OCI-M2 (cell line): ENCODE measurements at regions not wholly inside any gene's neighbourhood (a gene's known extent, or its start where the extent isn't known, plus 50 kb on each side); places are given as distances from the start of the nearest gene placed in this dataset.

Source experiments
- DNase-seq: peaks from one replicate; lab custom pipeline; 2025; ENCODE audit not compliant: unreplicated experiment; lab: John Stamatoyannopoulos, UW

DNA sequence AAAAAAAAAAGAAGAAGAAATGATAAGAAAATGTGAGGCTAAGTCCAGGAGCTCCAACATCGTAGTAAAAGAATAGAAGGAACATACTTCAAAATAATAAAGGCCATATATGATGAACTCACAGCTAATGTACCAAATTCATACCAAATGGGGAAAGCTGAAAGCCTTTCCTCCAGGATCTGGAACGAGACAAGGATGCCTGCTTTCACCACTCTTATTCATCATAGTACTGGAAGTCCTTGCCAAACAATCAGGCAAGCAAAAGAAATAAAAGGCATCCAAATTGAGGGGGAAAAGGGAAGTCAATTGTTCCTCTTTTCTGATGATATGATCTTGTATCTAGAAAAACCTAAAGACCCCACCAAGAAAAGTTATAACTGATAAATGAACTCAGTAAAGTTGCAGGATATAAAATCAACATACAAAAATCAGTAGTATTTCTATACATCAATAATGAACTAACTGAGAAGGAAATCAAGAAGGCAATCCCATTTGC is 170.6 kb downstream of the METTL4 start:
- no peak for DNase-seq

DNA sequence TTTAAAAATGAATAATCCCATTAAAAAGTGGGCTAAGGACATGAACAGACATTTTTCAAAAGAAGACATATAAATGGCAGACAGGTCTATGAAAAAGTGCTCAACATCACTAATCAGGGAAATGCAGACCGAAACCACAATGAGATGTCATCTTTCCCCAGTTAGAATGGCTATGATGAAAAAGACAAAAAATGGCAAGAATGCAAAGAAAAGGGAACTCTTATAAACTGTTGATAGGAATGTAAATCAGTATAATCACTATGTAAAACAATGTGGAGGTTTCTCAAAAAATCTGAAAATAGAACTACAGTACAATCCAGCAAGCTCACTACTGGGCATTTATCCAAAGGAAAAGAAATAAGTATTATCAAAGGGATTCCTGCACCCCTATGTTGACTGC is 169.2 kb downstream of the METTL4 start:
- no peak for DNase-seq

DNA sequence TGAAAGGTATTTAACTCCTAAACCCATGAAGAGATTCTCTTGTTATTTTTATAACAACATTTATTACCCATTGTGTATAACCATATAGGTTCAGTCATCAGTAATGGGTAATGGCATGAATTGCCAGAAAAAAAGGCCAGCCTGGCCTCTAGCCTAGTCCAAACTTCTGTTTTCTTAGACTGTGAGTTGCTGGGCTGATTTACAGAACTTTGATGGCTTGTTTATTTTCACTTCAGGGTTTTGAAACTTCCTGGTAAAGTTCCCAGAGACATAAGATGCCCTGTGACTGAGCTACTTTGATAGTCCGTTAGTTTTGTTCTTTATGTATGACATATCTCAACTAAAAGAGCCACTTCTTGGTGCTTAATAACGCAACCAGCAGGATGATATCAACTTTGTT is 164.8 kb downstream of the METTL4 start:
- DNase-seq = no peak

DNA sequence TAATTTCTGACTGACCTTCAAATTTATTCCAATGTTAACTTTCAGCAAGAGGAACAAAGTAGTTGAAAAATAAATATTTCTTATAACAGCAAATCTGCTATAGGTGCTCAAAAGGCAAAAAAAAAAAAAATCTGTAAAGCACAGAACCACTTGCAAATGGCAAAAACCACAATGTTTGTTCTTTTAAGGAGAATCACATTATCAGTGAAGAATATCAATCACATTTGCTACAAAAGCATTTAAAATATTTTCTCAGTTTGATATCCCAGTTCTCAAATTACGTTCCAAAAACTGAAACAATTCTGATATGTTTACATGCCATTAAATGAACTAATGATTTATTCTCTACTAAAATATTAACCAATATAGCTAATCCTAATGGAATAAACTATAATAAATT is 163.3 kb downstream of the METTL4 start:
- no peak for DNase-seq

DNA sequence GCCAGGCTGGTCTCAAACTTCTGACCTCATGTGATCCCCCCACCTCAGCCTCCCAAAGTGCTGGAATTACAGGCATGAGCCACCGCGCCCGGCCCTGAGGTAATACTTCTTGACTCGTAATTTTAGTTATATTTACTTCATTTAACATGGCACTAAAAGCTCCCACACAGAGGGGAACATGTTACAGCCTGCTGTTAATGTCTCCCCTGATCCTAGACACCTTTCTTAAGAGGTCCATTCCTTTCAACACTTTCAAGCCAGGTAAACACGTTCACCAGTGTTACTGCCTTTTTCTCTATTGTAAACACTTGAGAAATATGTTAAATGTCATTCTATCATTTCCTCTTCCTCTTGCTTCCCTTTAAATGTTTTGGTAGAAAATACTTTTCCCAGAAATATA is 161.4 kb downstream of the METTL4 start:
- no peak for DNase-seq

DNA sequence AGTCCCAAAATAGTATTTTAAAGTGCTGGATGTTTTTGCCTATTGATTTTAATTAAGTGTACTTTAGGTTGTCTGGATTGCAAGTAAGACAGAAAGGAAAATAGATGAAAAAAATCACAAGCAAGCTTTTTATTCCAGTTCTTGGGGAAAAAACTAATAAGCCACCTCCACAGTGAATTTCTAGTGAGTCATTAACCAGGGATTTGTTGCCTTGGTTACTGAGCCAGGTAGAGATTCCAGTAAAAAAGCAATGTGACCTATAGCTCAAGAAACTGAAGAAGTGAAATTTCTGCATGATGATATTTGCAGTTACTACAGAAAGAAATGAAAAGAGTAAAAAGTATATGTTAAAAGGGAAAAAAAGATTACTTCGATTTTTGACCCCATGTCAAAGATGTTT is 160.6 kb downstream of the METTL4 start:
- no peak for DNase-seq

DNA sequence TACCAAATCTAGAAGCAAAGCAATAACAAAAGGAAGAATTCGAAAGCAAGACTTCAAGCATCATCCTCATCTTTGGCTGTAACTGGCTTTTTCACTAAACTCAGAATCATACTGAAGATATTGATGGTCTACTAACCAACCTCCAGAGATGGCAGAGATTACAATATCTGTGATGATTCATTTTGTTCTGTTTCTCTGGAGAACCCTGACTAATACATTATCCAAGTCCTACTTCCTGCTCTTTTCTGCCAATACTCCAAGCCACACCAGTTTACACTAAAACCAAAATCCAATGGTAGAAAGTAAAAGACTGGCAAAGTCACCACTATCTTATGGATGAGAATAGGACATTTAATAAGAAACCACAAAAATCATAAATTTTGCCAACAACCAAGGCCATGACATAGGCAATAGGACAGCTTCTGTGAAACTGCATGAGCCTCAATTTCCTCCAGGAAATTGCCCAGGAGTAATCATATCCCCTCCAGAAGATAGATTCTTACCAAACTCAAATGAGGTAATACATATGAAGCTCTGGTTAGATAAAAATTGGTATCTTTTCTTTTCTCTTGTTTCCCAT is 159.8 kb downstream of the METTL4 start:
- no peak for DNase-seq

DNA sequence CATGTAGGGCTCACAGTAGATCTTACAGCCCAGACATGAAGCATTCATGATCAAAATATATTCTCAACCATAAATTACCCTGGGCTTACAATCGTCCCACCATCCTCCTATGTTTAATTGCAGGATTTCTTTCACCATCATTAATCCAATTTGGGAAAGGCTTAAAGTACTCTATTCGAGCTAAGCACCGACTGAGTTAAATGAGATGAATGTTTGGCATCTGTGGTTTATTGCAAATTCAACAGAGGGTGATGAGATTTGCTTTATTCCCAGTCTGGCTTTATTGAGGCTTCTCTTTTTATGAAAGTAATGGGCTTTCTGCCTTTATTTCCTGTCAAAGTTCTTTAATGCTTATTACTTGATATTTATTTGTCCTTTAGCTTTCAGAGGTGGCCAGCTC is 159.0 kb downstream of the METTL4 start:
- DNase-seq = no peak

DNA sequence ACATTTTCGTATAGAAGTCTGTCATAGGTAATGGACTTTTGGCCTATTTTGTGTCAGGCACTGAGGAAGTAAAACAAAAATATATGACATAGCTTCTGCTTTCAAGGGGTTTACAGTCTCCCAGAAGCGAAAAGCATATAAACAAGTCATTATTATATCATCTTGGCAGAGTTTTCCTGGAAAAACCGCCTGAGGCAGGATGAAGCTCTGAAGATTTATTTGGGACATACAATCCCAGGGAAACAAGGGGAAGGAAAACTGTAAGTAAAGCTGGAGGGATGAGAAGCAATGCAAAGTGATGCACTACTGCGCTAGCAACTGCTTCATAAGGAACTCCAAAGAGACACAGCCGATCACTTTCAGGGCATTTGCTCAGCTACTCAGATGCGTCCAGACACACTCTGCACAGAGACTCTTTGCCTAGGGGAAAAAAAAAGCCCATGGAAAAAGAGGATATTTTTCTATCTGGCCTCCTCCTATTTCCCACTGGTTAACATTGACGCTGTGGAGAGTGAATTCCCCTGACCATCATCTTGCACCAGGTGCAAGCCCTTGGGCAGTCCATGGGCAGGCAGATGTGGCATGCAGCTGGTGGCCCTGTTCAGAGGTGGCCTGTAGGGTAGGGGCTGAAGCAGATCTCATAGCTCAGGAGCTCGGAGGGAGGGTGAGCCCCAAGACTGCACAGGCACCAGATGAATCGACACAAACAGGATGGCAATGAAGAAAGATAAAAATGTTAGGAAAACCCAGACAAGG is 158.1 kb downstream of the METTL4 start:
- no peak for DNase-seq

DNA sequence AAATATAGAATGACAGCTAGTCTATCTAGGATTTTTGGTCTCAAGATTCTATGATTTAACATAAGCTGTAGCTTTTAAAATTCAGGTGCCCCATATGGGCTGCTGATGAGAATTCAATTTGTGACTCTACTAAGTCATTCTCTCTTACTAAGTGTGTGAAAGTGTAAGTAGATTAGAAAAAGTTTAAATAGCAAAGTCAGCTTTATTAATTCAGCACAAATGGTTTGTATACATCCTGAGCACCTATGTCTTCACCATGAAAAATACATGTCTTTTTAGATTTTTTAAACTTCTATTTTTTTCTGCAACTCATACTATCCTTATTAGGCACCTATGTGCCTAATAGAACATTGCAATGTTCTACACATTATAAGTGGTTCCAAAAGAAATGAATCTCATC is 157.1 kb downstream of the METTL4 start:
- DNase-seq = no peak

DNA sequence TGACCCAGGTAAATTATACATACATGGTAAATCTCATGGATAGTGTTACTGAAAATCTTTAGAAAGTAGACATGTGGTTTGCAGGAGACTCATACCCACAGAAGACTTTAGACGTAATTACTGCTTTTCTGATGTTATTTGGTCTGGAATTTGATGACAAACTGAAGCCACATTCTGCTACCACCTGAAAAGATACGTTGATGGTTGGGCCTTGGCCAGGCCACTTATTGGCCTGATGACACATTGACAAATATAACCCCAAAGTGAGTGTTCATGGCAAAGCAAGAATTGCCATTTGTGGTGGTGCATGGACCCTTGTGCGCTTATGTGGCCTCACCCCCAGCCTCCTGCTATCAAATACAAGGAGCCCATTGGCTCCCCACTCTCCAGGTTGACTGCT is 155.6 kb downstream of the METTL4 start:
- no peak for DNase-seq

DNA sequence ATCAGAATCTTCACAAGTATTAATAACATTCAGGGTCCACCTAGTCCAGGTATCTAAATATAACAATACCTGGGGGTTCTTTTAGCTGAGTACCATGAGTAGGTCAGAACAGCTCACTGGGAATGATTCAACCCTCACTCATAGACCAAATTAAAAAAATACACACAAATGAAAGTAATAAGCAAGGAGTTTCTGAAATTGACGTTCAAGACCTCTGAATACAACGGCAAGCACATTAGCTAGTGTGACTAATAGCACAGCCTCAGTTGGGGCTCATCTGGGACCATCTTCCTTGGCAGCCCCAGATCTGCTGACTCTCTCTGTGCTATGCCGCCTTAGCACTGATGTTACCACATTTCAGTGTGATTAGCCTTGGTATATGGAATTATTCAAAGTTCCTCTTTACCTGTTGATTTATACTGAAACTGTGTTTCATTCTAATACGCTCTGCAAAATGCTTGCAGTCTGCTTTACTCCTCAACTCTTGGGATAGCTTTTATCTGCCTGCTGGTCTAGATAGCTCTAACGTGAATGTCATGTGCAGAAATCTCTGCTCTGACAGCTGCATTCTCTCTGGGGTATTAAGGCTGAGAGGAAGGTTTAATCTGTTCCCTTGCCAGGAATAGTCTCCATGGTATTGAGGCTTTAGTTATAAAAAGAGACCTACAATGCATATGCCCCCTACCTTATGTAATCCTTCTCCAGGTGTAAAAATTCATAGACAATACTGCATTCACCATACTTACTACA is 153.3 kb downstream of the METTL4 start:
- DNase-seq = no peak

DNA sequence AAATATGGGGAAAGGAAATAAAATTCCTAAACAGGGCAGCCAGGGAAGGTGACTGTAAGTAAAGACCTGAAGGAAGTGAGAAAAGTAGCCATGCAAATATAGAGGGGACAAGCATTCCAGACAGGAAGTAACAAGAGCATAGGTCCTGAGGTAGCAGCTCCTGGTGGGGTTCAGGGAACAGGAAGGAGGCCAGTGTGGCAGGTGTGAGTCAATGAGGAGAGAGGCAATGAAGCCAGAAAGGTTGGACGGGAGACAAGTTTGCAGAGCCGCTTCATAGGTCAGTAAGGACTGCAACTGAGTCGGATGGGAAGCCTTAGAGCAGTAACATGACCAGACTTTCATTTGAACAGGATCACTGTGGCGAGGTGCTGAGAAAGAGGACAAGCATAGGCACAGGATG is 150.9 kb downstream of the METTL4 start:
- DNase-seq = no peak

DNA sequence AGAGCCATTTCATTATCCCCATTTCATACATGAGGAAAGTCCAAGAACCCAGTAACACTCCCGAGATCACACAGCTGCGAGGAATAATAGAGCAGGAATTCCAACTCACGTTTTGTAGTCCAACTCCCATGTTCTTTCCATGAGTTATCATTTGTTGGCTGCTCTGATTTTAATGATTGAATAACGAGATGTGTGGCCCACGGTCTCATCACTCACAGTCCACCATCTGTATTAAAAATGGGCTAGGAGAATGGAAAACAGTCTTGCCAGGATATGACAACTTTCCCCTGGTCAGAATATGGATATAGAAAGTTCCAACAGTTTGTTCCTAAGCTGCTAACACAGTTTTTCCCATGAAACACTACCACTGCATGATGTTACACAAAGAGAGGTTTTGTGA is 147.5 kb downstream of the METTL4 start:
- DNase-seq = no peak

DNA sequence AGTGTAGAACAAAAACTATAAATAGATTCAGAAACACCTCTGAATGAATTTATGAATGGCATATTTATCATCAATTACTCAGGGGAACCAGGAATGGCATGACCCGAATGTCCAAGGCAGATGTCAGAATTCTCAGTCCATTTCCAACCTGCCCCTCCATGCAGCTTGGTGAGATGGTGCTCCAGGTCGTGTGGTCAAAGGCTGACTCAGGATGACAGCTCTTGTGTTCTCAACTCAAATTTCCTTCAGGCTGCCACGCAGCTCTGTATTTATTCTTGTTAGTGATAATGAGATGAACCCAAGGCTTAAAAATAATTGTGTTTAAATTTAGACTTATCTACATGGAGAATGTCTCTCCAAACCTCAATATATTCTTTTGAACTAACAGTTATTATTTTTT is 146.9 kb downstream of the METTL4 start:
- no peak for DNase-seq

DNA sequence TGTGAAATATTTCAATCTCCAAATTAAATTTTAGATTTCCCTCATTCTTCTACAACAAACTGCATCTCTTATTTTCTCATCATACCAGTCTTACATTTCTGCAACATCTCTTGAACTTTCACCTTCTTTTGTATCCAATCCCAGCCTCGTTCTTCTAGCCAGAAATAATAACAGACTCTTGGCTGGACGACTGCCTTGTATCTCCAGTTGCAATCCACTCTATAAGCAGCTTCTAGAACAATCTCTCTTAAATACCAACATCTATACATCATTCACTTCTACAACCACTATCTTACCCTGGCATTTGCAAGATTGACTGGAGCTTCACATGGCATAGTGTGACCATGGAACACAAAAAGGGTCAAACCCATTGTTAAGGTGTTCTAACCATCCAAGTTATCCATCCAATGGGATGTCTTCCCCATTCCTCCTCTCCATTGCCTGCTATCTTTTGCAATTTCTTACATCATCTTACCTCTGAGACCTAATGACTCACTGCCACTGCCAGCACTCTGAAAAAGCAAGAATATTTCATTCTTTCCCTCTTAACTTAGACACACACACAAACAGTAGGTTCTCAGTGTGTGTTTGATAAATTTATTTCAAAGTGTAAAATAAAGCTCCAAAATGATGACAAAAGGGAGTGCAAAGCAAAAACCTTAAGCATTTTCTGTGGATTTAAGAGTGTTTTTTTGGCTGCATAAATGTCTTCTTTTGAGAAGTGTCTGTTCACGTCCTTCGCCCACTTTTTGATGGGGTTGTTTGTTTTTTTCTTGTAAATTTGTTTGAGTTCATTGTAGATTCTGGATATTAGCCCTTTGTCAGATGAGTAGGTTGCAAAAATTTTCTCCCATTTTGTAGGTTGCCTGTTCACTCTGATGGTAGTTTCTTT is 145.6 kb downstream of the METTL4 start:
- DNase-seq = no peak

DNA sequence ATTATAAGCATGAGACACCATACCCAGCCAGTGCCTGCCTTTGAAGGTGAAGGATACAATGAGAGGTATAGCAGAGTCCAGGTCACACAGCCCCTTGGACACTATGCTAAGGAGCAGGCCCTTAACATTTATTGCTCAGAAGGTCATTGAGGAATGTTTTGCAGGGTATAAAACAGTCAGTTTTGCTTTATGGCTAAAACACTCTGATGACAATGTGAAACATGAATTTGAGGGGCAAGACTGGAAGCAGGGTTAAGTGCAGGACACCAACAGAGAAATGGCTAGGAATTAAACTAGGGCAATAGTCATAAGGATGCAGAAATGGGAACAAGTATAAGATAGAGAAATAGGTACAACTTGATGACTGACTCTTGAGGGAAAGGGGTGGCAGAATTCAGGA is 141.1 kb downstream of the METTL4 start:
- no peak for DNase-seq

DNA sequence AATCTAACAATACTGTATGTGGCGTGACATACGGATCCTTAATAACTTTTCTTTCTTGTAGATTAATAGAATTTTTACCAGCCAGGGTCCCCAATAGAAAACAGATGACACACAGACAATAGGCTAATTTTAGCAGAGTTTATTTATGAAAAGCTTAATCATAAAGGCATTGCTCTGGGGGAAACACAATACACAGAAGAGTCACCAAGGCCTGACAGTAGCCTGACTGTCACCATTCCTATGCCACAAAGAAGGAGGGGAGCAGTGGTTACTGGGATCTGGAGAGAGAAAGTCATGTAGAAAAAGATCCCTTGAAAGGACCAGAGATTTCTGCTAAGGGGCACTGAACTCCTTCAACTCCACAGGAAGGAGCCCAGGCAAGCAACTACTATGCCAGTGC is 139.5 kb downstream of the METTL4 start:
- no peak for DNase-seq

DNA sequence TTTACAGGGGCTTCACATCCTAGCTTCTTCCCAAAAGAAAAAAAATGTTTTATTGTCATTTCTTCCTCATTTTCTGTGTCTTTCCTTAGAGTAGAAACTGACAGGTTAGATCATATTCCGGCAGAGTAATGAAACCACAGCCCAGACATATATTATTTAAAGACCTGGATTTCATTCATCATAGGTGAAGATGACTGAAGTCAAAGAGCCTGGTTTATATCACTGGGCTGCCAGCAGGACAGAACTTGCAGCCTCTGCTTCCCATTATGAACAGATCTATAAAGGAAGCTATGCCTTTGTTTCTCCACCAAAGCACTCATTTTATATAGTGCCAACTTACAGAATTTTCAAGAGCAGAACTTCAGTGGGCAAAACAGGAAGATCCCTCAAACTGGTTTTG is 137.9 kb downstream of the METTL4 start:
- DNase-seq = no peak

DNA sequence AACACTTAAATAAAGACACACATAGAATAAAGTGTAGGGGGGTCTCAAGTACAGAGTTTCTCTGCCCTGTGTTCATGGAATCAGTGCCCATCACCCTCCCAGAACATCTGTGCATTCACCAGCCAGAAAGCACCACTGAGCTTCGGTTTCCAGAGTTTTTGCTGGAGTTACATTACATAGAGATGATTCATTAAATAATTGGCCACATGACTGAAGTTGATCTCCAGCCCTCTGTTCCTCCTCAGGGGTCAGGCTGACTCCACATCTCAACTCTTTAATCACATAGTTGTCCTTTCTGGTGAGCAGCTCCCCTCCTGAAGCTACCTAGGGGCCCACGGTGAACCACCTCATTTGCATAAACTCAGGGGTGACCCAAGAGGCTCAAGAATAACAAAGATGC is 129.8 kb downstream of the METTL4 start:
- no peak for DNase-seq

DNA sequence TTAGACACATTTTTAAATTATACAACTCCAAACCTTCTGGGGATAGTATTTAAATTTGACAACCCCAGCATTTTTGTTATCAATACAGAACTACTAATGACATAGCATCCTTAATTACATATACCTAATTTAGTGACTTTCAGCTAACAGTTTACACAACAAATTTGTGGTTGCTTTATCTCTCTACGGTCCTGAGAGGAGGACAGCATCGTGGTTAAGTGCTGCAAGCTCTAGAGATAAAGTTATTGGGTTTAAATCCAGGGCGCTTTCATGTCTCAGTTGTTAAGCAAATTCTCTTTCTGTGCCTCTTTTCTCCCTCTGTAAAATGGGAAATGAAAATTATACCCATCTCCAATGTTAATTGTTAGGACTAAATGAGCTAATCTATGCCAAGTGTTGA is 129.3 kb downstream of the METTL4 start:
- no peak for DNase-seq
